Esophagus muscularis mucosa (tissue), 3 donors: ENCODE measurements at regions not wholly inside any gene's neighbourhood (a gene's known extent, or its start where the extent isn't known, plus 50 kb on each side); places are given as distances from the start of the nearest gene placed in this dataset.

Source experiments
- CTCF ChIP-seq, 3 experiments: fragments of 200-600 bp in 2 of 3; fragments of 450-650 bp in 1 of 3; sonication (generic) in 2 of 3; IDR thresholded peaks; one replicate each; pipeline ENCODE4 v1.5.1; 2017 to 2019; ENCODE audit warnings: antibody characterized with exemption in 3 of 3, mild to moderate bottlenecking in 2 of 3, moderate library complexity in 1 of 3
- POLR2A ChIP-seq: fragments of 450-650 bp; IDR thresholded peaks from one replicate; pipeline ENCODE4 v1.6.1; 2017; ENCODE audit warnings: antibody characterized with exemption, moderate library complexity, mild to moderate bottlenecking, low read depth

GRCh38 chr3:159150180-159150579 lies 348.3 kb downstream of the MFSD1 start:
- TF ChIP-seq POLR2A = no peak
- no peak for TF ChIP-seq CTCF (IDR thresholded peaks at IDR 0.05)
